WTC11 (cell line): ENCODE measurements at regions not wholly inside any gene's neighbourhood (a gene's known extent, or its start where the extent isn't known, plus 50 kb on each side); places are given as distances from the start of the nearest gene placed in this dataset.

Experiments
- TEAD1 ChIP-seq: sonication (generic); formaldehyde crosslinking; IDR thresholded peaks from 2 replicates; pipeline ENCODE4 v1.8.0; 2022; ENCODE audit warnings: mild to moderate bottlenecking, missing genetic modification reagents
- TEAD4 ChIP-seq: sonication (generic); formaldehyde crosslinking; IDR thresholded peaks from 2 replicates; pipeline ENCODE4 v1.8.0; 2022; ENCODE audit warnings: mild to moderate bottlenecking, missing genetic modification reagents
- ZBTB21 ChIP-seq: sonication (generic); formaldehyde crosslinking; IDR thresholded peaks from 2 replicates; pipeline ENCODE4 v1.8.1; 2023; ENCODE audit warnings: mild to moderate bottlenecking, missing genetic modification reagents, borderline replicate concordance
- ZNF317 ChIP-seq: sonication (generic); formaldehyde crosslinking; IDR thresholded peaks from 2 replicates; pipeline ENCODE4 v1.8.1; 2023; ENCODE audit warnings: low read depth, mild to moderate bottlenecking, moderate library complexity, missing genetic modification reagents, borderline replicate concordance
- ZNF416 ChIP-seq: fragments of 250-450 bp; sonication (Bioruptor Pico); IDR thresholded peaks from 2 replicates; pipeline ENCODE4 v1.9.0; 2021; ENCODE audit warnings: mild to moderate bottlenecking, inconsistent platforms
- TF ChIP-seq, protein P1 (sequence below): fragments of 200-600 bp; IDR thresholded peaks from 2 replicates; pipeline ENCODE4 v1.8.0; 2022; ENCODE audit warnings: antibody characterized with exemption
- TF ChIP-seq, protein P2 (sequence below): sonication (generic); formaldehyde crosslinking; IDR thresholded peaks from 2 replicates; pipeline ENCODE4 v1.8.1; 2023; ENCODE audit warnings: mild to moderate bottlenecking, missing genetic modification reagents, moderate library complexity
- TF ChIP-seq, protein P3 (sequence below): sonication (generic); formaldehyde crosslinking; conservative IDR thresholded peaks from 2 replicates; pipeline ENCODE4 v1.8.1; 2023; ENCODE audit warnings: mild to moderate bottlenecking, low read depth, missing genetic modification reagents, moderate library complexity
- TF ChIP-seq, protein P4 (sequence below): sonication (generic); formaldehyde crosslinking; IDR thresholded peaks from 2 replicates; pipeline ENCODE4 v1.8.0; 2023; ENCODE audit warnings: mild to moderate bottlenecking, missing genetic modification reagents

DNA sequence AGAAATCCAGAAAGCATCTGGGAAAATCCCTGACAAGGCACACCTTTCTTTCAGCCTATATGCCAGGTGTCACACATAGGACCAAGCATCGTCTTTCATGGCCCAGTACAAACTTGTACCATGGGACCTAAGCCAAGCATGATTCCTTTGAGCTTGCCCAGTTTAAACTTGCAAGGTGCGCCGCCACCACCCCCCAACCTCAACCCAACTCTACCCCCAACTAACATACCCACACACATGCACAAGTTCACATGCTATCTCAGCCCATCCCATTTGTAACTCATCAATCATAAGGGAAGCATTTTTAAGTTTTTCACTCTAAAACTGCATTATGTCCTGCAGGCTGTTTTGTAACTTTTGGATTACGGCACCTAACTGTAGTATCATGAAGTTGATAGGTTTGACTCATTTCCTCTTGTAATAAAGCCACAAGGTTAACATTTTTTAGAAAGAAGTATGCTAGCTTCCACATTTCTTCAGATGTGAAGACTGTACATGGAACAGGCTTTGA, 145.9 kb upstream of the FST start:
- no peak for TF ChIP-seq TEAD1 (CRISPR knock-in tag)
- TF ChIP-seq, protein P1, sequence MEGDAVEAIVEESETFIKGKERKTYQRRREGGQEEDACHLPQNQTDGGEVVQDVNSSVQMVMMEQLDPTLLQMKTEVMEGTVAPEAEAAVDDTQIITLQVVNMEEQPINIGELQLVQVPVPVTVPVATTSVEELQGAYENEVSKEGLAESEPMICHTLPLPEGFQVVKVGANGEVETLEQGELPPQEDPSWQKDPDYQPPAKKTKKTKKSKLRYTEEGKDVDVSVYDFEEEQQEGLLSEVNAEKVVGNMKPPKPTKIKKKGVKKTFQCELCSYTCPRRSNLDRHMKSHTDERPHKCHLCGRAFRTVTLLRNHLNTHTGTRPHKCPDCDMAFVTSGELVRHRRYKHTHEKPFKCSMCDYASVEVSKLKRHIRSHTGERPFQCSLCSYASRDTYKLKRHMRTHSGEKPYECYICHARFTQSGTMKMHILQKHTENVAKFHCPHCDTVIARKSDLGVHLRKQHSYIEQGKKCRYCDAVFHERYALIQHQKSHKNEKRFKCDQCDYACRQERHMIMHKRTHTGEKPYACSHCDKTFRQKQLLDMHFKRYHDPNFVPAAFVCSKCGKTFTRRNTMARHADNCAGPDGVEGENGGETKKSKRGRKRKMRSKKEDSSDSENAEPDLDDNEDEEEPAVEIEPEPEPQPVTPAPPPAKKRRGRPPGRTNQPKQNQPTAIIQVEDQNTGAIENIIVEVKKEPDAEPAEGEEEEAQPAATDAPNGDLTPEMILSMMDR = no peak
- TF ChIP-seq, protein P2, sequence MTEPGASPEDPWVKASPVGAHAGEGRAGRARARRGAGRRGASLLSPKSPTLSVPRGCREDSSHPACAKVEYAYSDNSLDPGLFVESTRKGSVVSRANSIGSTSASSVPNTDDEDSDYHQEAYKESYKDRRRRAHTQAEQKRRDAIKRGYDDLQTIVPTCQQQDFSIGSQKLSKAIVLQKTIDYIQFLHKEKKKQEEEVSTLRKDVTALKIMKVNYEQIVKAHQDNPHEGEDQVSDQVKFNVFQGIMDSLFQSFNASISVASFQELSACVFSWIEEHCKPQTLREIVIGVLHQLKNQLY = no peak
- TF ChIP-seq TEAD4 = no peak
- TF ChIP-seq, protein P3, sequence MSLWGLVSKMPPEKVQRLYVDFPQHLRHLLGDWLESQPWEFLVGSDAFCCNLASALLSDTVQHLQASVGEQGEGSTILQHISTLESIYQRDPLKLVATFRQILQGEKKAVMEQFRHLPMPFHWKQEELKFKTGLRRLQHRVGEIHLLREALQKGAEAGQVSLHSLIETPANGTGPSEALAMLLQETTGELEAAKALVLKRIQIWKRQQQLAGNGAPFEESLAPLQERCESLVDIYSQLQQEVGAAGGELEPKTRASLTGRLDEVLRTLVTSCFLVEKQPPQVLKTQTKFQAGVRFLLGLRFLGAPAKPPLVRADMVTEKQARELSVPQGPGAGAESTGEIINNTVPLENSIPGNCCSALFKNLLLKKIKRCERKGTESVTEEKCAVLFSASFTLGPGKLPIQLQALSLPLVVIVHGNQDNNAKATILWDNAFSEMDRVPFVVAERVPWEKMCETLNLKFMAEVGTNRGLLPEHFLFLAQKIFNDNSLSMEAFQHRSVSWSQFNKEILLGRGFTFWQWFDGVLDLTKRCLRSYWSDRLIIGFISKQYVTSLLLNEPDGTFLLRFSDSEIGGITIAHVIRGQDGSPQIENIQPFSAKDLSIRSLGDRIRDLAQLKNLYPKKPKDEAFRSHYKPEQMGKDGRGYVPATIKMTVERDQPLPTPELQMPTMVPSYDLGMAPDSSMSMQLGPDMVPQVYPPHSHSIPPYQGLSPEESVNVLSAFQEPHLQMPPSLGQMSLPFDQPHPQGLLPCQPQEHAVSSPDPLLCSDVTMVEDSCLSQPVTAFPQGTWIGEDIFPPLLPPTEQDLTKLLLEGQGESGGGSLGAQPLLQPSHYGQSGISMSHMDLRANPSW (CRISPR knock-in tag) = no peak
- no peak for TF ChIP-seq ZNF317 (CRISPR knock-in tag)
- no peak for TF ChIP-seq ZNF416
- TF ChIP-seq, protein P4, sequence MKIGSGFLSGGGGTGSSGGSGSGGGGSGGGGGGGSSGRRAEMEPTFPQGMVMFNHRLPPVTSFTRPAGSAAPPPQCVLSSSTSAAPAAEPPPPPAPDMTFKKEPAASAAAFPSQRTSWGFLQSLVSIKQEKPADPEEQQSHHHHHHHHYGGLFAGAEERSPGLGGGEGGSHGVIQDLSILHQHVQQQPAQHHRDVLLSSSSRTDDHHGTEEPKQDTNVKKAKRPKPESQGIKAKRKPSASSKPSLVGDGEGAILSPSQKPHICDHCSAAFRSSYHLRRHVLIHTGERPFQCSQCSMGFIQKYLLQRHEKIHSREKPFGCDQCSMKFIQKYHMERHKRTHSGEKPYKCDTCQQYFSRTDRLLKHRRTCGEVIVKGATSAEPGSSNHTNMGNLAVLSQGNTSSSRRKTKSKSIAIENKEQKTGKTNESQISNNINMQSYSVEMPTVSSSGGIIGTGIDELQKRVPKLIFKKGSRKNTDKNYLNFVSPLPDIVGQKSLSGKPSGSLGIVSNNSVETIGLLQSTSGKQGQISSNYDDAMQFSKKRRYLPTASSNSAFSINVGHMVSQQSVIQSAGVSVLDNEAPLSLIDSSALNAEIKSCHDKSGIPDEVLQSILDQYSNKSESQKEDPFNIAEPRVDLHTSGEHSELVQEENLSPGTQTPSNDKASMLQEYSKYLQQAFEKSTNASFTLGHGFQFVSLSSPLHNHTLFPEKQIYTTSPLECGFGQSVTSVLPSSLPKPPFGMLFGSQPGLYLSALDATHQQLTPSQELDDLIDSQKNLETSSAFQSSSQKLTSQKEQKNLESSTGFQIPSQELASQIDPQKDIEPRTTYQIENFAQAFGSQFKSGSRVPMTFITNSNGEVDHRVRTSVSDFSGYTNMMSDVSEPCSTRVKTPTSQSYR (CRISPR knock-in tag) = no peak
- TF ChIP-seq ZBTB21 (CRISPR knock-in tag) = no peak
